OCI-M2 (cell line): ENCODE measurements at regions not wholly inside any gene's neighbourhood (a gene's known extent, or its start where the extent isn't known, plus 50 kb on each side); places are given as distances from the start of the nearest gene placed in this dataset.

Source experiments
- DNase-seq: peaks from one replicate; lab custom pipeline; 2025; ENCODE audit not compliant: unreplicated experiment; lab: John Stamatoyannopoulos, UW

DNA sequence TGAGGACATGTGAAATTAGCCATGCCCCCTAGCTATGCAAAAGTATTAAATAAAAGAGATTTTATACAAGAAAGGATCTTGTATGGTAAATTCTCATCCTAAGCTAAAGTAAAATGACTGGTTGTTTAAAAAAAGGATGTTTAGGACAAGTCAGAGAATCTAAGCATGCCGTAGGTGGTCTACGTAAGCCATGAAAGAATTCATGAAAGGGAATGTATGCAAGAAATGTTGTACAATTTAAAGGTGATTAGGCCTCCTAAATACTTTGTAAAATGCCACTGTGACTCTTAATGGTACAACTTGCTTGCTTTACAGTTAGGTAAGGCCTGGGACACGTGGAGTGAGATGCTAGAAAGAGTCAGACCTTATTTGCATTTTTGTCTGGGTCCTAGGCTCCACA is 209.0 kb downstream of the EFHB start:
- DNase-seq = no peak

- no peak for DNase-seq
These were observed 216.3 kb downstream of the EFHB start for GRCh38 chr3:19717736-19718135.

- no peak for DNase-seq
These were observed 222.7 kb downstream of the EFHB start for GRCh38 chr3:19711160-19711782.

- DNase-seq = no peak
These were observed 231.5 kb downstream of the EFHB start for GRCh38 chr3:19702416-19703078.

GRCh38 chr3:19688767-19689166 is 245.2 kb downstream of the EFHB start:
- no peak for DNase-seq

DNA sequence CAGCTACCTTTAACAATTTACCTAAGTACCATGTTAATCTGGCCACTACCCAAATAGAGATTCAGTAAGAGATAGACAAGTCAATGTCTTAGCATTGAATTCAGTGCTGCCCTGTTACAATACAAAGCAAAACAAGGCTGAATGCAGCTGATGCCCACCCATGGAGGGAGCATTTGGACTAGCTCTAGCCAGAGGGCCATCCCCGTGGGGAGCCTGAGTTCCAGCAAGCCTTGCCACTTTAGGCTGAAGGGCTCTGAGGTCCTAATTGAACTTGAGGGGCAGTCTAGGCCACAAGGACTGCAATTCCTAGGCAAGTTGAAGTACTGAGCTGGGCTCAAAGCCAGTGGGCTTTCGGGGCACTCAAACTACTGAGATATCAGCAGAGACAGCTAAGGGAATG is 265.9 kb downstream of the EFHB start:
- no peak for DNase-seq

DNA sequence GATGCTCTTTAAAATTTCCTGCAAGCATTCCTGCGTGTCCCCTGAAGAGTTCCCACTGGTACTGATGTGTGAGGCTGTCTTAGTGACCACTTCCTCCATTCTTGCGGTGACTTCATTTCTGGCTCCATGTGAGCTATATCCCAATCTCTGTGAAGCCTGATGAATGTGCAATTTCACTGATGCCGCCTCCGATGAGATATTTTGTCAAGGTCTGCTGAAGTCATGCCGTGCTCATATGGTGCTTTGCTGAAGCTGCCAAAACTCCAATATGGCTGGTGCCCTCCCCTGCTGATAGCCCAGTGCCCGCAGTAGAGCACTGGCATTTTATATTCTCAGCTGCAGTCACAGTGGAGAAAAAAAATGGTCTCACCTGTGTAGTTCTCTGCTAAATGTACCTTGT is 271.5 kb downstream of the EFHB start:
- no peak for DNase-seq

GRCh38 chr3:19652336-19652735 is 281.7 kb downstream of the EFHB start:
- no peak for DNase-seq

DNA sequence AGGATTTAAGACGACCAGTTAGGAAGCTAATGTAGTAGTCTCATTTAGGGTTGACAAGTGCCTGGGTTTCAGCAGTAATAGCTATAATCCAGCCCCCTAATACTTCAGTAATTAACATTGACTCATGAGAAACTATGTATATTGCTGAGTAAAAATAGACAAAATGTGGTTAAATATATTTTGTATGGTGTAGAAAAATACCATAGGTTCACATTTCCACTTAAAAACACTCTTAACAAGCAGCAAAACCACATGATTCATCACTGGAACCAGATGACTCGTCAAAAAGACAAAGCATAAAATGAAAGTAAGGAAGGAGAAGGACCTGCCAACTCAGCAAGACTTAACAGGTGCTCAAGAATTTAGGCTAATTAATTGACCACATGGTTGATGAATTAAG is 288.9 kb downstream of the EFHB start:
- DNase-seq = no peak

- no peak for DNase-seq
These were observed 289.6 kb downstream of the EFHB start for GRCh38 chr3:19644405-19644804.

DNA sequence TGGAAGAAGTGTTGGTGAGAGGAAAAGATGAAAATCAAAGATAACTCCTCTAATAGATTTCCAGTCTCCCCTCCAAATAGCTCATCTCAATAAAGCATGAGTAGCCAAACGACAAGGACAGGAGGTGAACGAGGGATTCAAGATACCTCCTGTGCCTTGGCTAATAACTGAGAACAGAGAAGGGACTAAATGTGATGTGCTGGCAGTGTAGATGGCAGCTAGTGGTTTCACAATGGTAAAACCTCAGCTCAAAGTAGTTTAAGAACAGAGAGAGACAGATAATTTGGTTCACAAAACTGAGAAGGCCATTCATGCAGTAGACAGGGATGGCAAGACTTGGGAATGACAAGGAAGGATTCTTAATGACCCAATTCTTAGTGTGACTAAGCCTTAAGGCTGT is 292.6 kb downstream of the EFHB start:
- DNase-seq = no peak

- DNase-seq = no peak
These were observed 301.6 kb downstream of the EFHB start for GRCh38 chr3:19632099-19633074.

GRCh38 chr3:19598870-19599269 is 335.1 kb downstream of the EFHB start:
- DNase-seq = no peak

- no peak for DNase-seq
These were observed 337.6 kb downstream of the EFHB start for GRCh38 chr3:19596408-19596807.

GRCh38 chr3:19595884-19596283 is 338.1 kb downstream of the EFHB start:
- no peak for DNase-seq
